Lung microvascular endothelial cell (primary cell): ENCODE measurements at regions not wholly inside any gene's neighbourhood (a gene's known extent, or its start where the extent isn't known, plus 50 kb on each side); places are given as distances from the start of the nearest gene placed in this dataset.

Experiments
- DNase-seq, 2 donors: peaks; one replicate each; pipeline versions ENCODE4 v3.0.0 to v3.0.0-alpha.2; 2010; ENCODE audit warnings: low read depth in 2 of 2

GRCh38 chr18:78406743-78407465, 572.7 kb upstream of the SALL3 start:
- DNase-seq: no peak

- no peak for DNase-seq
Measured at GRCh38 chr18:78407466-78407844, 572.2 kb upstream of the SALL3 start.

- no peak for DNase-seq
Measured at GRCh38 chr18:78408623-78409022, 571.0 kb upstream of the SALL3 start.

- no peak for DNase-seq
Measured at GRCh38 chr18:78410094-78410786, 569.4 kb upstream of the SALL3 start.

- DNase-seq: no peak
Measured at GRCh38 chr18:78411539-78411938, 568.1 kb upstream of the SALL3 start.

GRCh38 chr18:78414302-78414701, 565.3 kb upstream of the SALL3 start:
- no peak for DNase-seq

GRCh38 chr18:78416853-78417252, 562.8 kb upstream of the SALL3 start:
- no peak for DNase-seq

- no peak for DNase-seq
Measured at GRCh38 chr18:78418379-78418778, 561.2 kb upstream of the SALL3 start.

GRCh38 chr18:78419171-78419570, 560.4 kb upstream of the SALL3 start:
- no peak for DNase-seq

GRCh38 chr18:78420116-78420515, 559.5 kb upstream of the SALL3 start:
- no peak for DNase-seq

GRCh38 chr18:78421392-78421791, 558.2 kb upstream of the SALL3 start:
- no peak for DNase-seq

- DNase-seq: no peak
Measured at GRCh38 chr18:78422336-78422735, 557.3 kb upstream of the SALL3 start.

- no peak for DNase-seq
Measured at GRCh38 chr18:78423811-78424210, 555.8 kb upstream of the SALL3 start.

GRCh38 chr18:78424403-78425018, 555.1 kb upstream of the SALL3 start:
- DNase-seq: no peak

- no peak for DNase-seq
Measured at GRCh38 chr18:78425019-78425412, 554.6 kb upstream of the SALL3 start.

- no peak for DNase-seq
Measured at GRCh38 chr18:78427081-78427480, 552.5 kb upstream of the SALL3 start.

- DNase-seq: no peak
Measured at GRCh38 chr18:78429127-78430108, 550.2 kb upstream of the SALL3 start.

GRCh38 chr18:78430131-78430758, 549.4 kb upstream of the SALL3 start:
- DNase-seq: no peak

- no peak for DNase-seq
Measured at GRCh38 chr18:78431606-78432005, 548.0 kb upstream of the SALL3 start.

GRCh38 chr18:78433562-78433961, 546.1 kb upstream of the SALL3 start:
- no peak for DNase-seq

- DNase-seq: no peak
Measured at GRCh38 chr18:78436110-78436509, 543.5 kb upstream of the SALL3 start.
